Neural crest cell (in vitro differentiated cells): ENCODE measurements at regions not wholly inside any gene's neighbourhood (a gene's known extent, or its start where the extent isn't known, plus 50 kb on each side); places are given as distances from the start of the nearest gene placed in this dataset.

Experiments used
- DNase-seq: peaks from one replicate; pipeline ENCODE4 v3.0.0; 2021; ENCODE audit warnings: low read depth, mixed read lengths, low spot score
- H3K27ac Mint-ChIP-seq: one replicate; pipeline ENCODE4 v1.8.0; 2021; ENCODE audit warnings: mild to moderate bottlenecking, mixed read lengths; ENCODE audit not compliant: unreplicated experiment
- H3K27me3 Mint-ChIP-seq: 2 replicates; pipeline ENCODE4 v1.8.0; 2021; ENCODE audit warnings: low read depth, mild to moderate bottlenecking, mixed read lengths
- H3K36me3 Mint-ChIP-seq: 2 replicates; pipeline ENCODE4 v1.8.0; 2021; ENCODE audit warnings: low read depth, mild to moderate bottlenecking, mixed read lengths
- H3K4me1 Mint-ChIP-seq: 2 replicates; pipeline ENCODE4 v1.8.0; 2021; ENCODE audit warnings: mixed read lengths
- H3K4me3 Mint-ChIP-seq: one replicate; pipeline ENCODE4 v1.8.0; 2021; ENCODE audit warnings: mild to moderate bottlenecking, mixed read lengths
- H3K9me3 Mint-ChIP-seq: 2 replicates; pipeline ENCODE4 v1.8.0; 2021; ENCODE audit warnings: mixed read lengths
- CTCF ChIP-seq: fragments of 200-600 bp; sonication (generic); conservative IDR thresholded peaks from 2 replicates; pipeline ENCODE4 v1.5.0; 2021; ENCODE audit warnings: antibody characterized with exemption, mild to moderate bottlenecking

GRCh38 chr1:244173240-244173639 lies 122.2 kb downstream of the ZBTB18 start:
- TF ChIP-seq CTCF: no peak
- H3K27me3 Mint-ChIP-seq: no peaks in the 10 kb centered on the region
- H3K27ac Mint-ChIP-seq: no peak overlapping the region
- no peaks in the 10 kb centered on the region for H3K4me1 Mint-ChIP-seq
- no peak overlapping the region for H3K4me3 Mint-ChIP-seq
- no peaks in the 10 kb centered on the region for H3K36me3 Mint-ChIP-seq
- no peaks in the 10 kb centered on the region for H3K9me3 Mint-ChIP-seq
- no peak for DNase-seq

- Mint-ChIP-seq H3K27me3 (no peaks in the 10 kb centered on the region), H3K4me1 (no peaks in the 10 kb centered on the region), H3K36me3 (no peaks in the 10 kb centered on the region), H3K9me3 (no peaks in the 10 kb centered on the region), H3K4me3 (no peak overlapping the region), H3K27ac (no peak overlapping the region)
- DNase-seq: no peak
- no peak for TF ChIP-seq CTCF
Measured at GRCh38 chr1:244173769-244174168, 122.7 kb downstream of the ZBTB18 start.

- DNase-seq: no peak
- H3K4me3 Mint-ChIP-seq: no peak overlapping the region
- H3K9me3 Mint-ChIP-seq: no peaks in the 10 kb centered on the region
- no peaks in the 10 kb centered on the region for H3K27me3 Mint-ChIP-seq
- no peaks in the 10 kb centered on the region for H3K36me3 Mint-ChIP-seq
- H3K4me1 Mint-ChIP-seq: no peaks in the 10 kb centered on the region
- H3K27ac Mint-ChIP-seq: no peak overlapping the region
- no peak for TF ChIP-seq CTCF
Measured at GRCh38 chr1:244174922-244175521, 123.9 kb downstream of the ZBTB18 start.

GRCh38 chr1:244176201-244176600 lies 125.1 kb downstream of the ZBTB18 start:
- no peak for DNase-seq
- Mint-ChIP-seq H3K4me3 (no peak overlapping the region), H3K27me3 (no peaks in the 10 kb centered on the region), H3K4me1 (no peaks in the 10 kb centered on the region), H3K27ac (no peak overlapping the region), H3K9me3 (no peaks in the 10 kb centered on the region), H3K36me3 (no peaks in the 10 kb centered on the region)
- no peak for TF ChIP-seq CTCF

GRCh38 chr1:244180256-244180655 lies 129.2 kb downstream of the ZBTB18 start:
- Mint-ChIP-seq H3K4me1 (peaks cover 9% of the 10 kb centered on the region), H3K4me3 (no peak overlapping the region), H3K27ac (no peak overlapping the region), H3K9me3 (no peaks in the 10 kb centered on the region), H3K36me3 (no peaks in the 10 kb centered on the region), H3K27me3 (no peaks in the 10 kb centered on the region)
- DNase-seq: no peak
- no peak for TF ChIP-seq CTCF
